NCI-H1417 treated with DMSO at 0.1 percent for 48 hours (cell line): ENCODE measurements at regions not wholly inside any gene's neighbourhood (a gene's known extent, or its start where the extent isn't known, plus 50 kb on each side); places are given as distances from the start of the nearest gene placed in this dataset.
A peak's percentile ranks its signal among the peaks of the same experiment; 100 is the strongest.

Experiments used
- DNase-seq: peaks from one replicate; lab custom pipeline; 2025; lab: John Stamatoyannopoulos, UW

- no peak for DNase-seq
These were observed 317.8 kb downstream of the TMEM121 start for GRCh38 chr14:105844047-105844630.

- no peak for DNase-seq
These were observed 318.7 kb downstream of the TMEM121 start for GRCh38 chr14:105844810-105845724.

- DNase-seq: no peak
These were observed 319.4 kb downstream of the TMEM121 start for GRCh38 chr14:105845725-105846309.

- DNase-seq: no peak
These were observed 319.9 kb downstream of the TMEM121 start for GRCh38 chr14:105846312-105846711.

- DNase-seq: no peak
These were observed 321.0 kb downstream of the TMEM121 start for GRCh38 chr14:105847400-105847799.

GRCh38 chr14:105848570-105848969 is 322.2 kb downstream of the TMEM121 start:
- no peak for DNase-seq

GRCh38 chr14:105849933-105850626 is 323.7 kb downstream of the TMEM121 start:
- no peak for DNase-seq

- no peak for DNase-seq
These were observed 324.6 kb downstream of the TMEM121 start for GRCh38 chr14:105850853-105851581.

- no peak for DNase-seq
These were observed 325.5 kb downstream of the TMEM121 start for GRCh38 chr14:105851716-105852377.

GRCh38 chr14:105852378-105853088 is 326.1 kb downstream of the TMEM121 start:
- no peak for DNase-seq

- DNase-seq: peak; percentile 55
These were observed 326.9 kb downstream of the TMEM121 start for GRCh38 chr14:105853089-105853906.

- DNase-seq: no peak
These were observed 327.7 kb downstream of the TMEM121 start for GRCh38 chr14:105853907-105854599.

GRCh38 chr14:105854600-105855245 is 328.3 kb downstream of the TMEM121 start:
- no peak for DNase-seq

- DNase-seq: no peak
These were observed 329.0 kb downstream of the TMEM121 start for GRCh38 chr14:105855246-105855892.

- no peak for DNase-seq
These were observed 329.7 kb downstream of the TMEM121 start for GRCh38 chr14:105855893-105856675.

GRCh38 chr14:105856676-105857219 is 330.4 kb downstream of the TMEM121 start:
- no peak for DNase-seq
